ENCODE measurements at regions not wholly inside any gene's neighbourhood (a gene's known extent, or its start where the extent isn't known, plus 50 kb on each side); places are given as distances from the start of the nearest gene placed in this dataset.

DNA sequence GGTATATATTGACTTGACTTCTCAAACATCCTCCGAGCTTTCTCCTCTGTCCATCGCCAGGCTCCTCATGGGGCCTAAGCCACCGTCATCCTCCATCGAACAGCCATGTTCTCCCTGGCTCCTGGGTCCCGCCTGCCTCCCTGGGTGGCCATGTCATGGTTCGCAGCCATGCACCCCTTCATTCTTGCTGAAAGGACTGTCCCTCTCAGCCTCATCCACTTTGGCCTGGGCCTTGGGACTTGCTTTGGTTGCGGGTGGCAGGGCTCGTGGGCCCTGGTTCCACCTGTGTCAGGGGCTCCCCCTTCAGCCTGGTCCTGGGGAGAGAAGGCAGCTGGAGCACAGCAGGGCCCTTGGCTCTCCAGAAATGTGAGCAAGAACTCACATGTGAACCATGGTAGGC, 183.8 kb downstream of the KATNAL1 start:
- Histone ChIP-seq H3K27me3 (ENCODE audit: control insufficient read depth in 1 of 2, insufficient read depth in 1 of 2, low read length in 2 of 2) (no peaks in the 10 kb centered on the region), H2BK15ac (ENCODE audit: low read depth, poor library complexity, severe bottlenecking) (no peak overlapping the region), H3K4me3 (ENCODE audit: insufficient read depth in 1 of 2, low read depth in 1 of 2, low read length in 2 of 2) (no peak overlapping the region), H3K79me1 (replicated peaks; ENCODE audit: low read length, poor library complexity, severe bottlenecking) (no peaks in the 10 kb centered on the region), H4K91ac (ENCODE audit: low read length) (peak overlapping the region; percentile 72), H3K18ac (ENCODE audit: low read depth in 1 of 2, low read length in 2 of 2) (no peak overlapping the region), H2BK120ac (ENCODE audit: low read depth, low read length) (no peak overlapping the region), H3K36me3 (ENCODE audit: control insufficient read depth in 1 of 2, insufficient read depth in 2 of 2, low read depth in 1 of 2, low read length in 2 of 2) (no peaks in the 10 kb centered on the region), H3K23ac (ENCODE audit: low read length in 2 of 2) (no peak overlapping the region), H4K8ac (ENCODE audit: low read length) (no peak overlapping the region), H3K4me2 (ENCODE audit: low read length, poor library complexity, severe bottlenecking) (no peak overlapping the region), H2AK5ac (ENCODE audit: low read length, severe bottlenecking) (no peak overlapping the region), H3K27ac (ENCODE audit: low read length, poor library complexity, severe bottlenecking) (no peak overlapping the region), H2BK5ac (ENCODE audit: low read depth, low read length, poor library complexity, severe bottlenecking) (no peak overlapping the region), H2BK12ac (ENCODE audit: low read length in 2 of 2) (peak overlapping the region in 1 of 2 experiments; percentile 33), H3K4me1 (ENCODE audit: control insufficient read depth, insufficient read depth, low read depth, low read length) (peaks cover 14% of the 10 kb centered on the region), H3K4ac (ENCODE audit: low read depth in 1 of 2, low read length in 2 of 2) (no peak overlapping the region), H3K14ac (ENCODE audit: low read length in 2 of 2) (no peak overlapping the region), H2AFZ (ENCODE audit: low read depth, low read length) (no peak overlapping the region), H3K9ac (ENCODE audit: low read length) (no peak overlapping the region), H3K9me3 (ENCODE audit: control insufficient read depth, low read length) (no peaks in the 10 kb centered on the region)
- DNase-seq, result no peak
- WGBS, result 98% methylated on average over 8 of the region's 8 CpGs

DNA sequence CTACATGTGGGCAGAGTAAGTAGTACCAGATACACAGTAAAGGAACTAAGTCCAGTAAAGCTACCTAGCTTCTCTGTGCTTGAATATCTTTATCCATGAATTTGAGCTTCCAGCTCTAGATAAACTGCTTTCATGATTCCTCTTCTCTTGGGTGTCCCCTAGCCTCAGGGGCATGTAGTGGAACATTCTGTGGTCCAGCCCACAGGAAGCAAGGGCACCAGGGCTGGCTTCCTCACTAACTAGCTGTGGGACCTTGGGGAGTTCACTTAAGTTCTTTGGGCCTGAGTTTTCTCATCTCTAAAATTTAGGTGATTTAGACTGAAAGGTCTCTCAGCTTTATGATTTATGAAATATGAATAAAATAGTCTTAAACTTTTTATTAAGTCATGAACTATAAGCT, 185.7 kb downstream of the KATNAL1 start:
- H3K36me3 ChIP-seq (ENCODE audit: control insufficient read depth in 1 of 2, insufficient read depth in 2 of 2, low read depth in 1 of 2, low read length in 2 of 2), result no peaks in the 10 kb centered on the region
- H2AK5ac ChIP-seq (ENCODE audit: low read length, severe bottlenecking), result no peak overlapping the region
- H3K14ac ChIP-seq (ENCODE audit: low read length in 2 of 2), result no peak overlapping the region
- H3K23ac ChIP-seq (ENCODE audit: low read length in 2 of 2), result no peak overlapping the region
- H2AFZ ChIP-seq (ENCODE audit: low read depth, low read length), result no peak overlapping the region
- H3K27ac ChIP-seq (ENCODE audit: low read length, poor library complexity, severe bottlenecking), result no peak overlapping the region
- H2BK12ac ChIP-seq (ENCODE audit: low read length in 2 of 2), result peak overlapping the region; percentile 25 to 57
- no peak overlapping the region for H3K9ac ChIP-seq (ENCODE audit: low read length)
- peaks cover 6% of the 10 kb centered on the region for H3K4me1 ChIP-seq (ENCODE audit: control insufficient read depth, insufficient read depth, low read depth, low read length)
- H3K4me2 ChIP-seq (ENCODE audit: low read length, poor library complexity, severe bottlenecking), result no peak overlapping the region
- no peak overlapping the region for H3K4ac ChIP-seq (ENCODE audit: low read depth in 1 of 2, low read length in 2 of 2)
- no peak overlapping the region for H4K91ac ChIP-seq (ENCODE audit: low read length)
- no peaks in the 10 kb centered on the region for H3K9me3 ChIP-seq (ENCODE audit: control insufficient read depth, low read length)
- H3K4me3 ChIP-seq (ENCODE audit: insufficient read depth in 1 of 2, low read depth in 1 of 2, low read length in 2 of 2), result no peak overlapping the region
- no peak overlapping the region for H2BK5ac ChIP-seq (ENCODE audit: low read depth, low read length, poor library complexity, severe bottlenecking)
- H3K18ac ChIP-seq (ENCODE audit: low read depth in 1 of 2, low read length in 2 of 2), result no peak overlapping the region
- H2BK15ac ChIP-seq (ENCODE audit: low read depth, poor library complexity, severe bottlenecking), result no peak overlapping the region
- H4K8ac ChIP-seq (ENCODE audit: low read length), result no peak overlapping the region
- H2BK120ac ChIP-seq (ENCODE audit: low read depth, low read length), result peak overlapping the region; percentile 35
- no peaks in the 10 kb centered on the region for H3K27me3 ChIP-seq (ENCODE audit: control insufficient read depth in 1 of 2, insufficient read depth in 1 of 2, low read length in 2 of 2)
- H3K79me1 ChIP-seq (replicated peaks; ENCODE audit: low read length, poor library complexity, severe bottlenecking), result no peaks in the 10 kb centered on the region
- no peak for DNase-seq

DNA sequence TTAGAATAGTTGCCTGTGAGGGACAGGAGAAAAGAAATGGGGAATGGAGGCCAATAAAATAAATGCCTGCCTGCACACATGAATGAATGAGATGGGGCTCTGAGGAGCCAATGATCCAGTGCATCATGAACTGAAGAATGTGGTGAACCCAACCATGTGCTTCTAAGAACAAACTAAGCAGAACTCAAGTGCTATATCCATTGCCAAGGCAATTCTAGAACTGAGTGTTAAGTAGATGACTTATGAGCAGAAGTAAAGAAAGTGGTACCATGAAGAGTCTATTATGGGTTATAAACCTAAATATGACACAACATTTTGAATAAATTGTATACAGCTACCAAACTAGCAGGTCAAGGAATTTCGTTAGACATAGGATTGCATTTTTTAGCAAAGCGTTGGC, 186.1 kb downstream of the KATNAL1 start:
- H4K8ac ChIP-seq (ENCODE audit: low read length), result no peak overlapping the region
- no peaks in the 10 kb centered on the region for H3K9me3 ChIP-seq (ENCODE audit: control insufficient read depth, low read length)
- no peak overlapping the region for H2AK5ac ChIP-seq (ENCODE audit: low read length, severe bottlenecking)
- no peak overlapping the region for H4K91ac ChIP-seq (ENCODE audit: low read length)
- H3K4ac ChIP-seq (ENCODE audit: low read depth in 1 of 2, low read length in 2 of 2), result no peak overlapping the region
- no peak overlapping the region for H3K4me2 ChIP-seq (ENCODE audit: low read length, poor library complexity, severe bottlenecking)
- no peak overlapping the region for H3K18ac ChIP-seq (ENCODE audit: low read depth in 1 of 2, low read length in 2 of 2)
- H2BK15ac ChIP-seq (ENCODE audit: low read depth, poor library complexity, severe bottlenecking), result no peak overlapping the region
- H2BK5ac ChIP-seq (ENCODE audit: low read depth, low read length, poor library complexity, severe bottlenecking), result no peak overlapping the region
- H2AFZ ChIP-seq (ENCODE audit: low read depth, low read length), result no peak overlapping the region
- H3K27me3 ChIP-seq (ENCODE audit: control insufficient read depth in 1 of 2, insufficient read depth in 1 of 2, low read length in 2 of 2), result no peaks in the 10 kb centered on the region
- no peak overlapping the region for H2BK120ac ChIP-seq (ENCODE audit: low read depth, low read length)
- no peak for DNase-seq
- no peak overlapping the region for H3K23ac ChIP-seq (ENCODE audit: low read length in 2 of 2)
- H3K36me3 ChIP-seq (ENCODE audit: control insufficient read depth in 1 of 2, insufficient read depth in 2 of 2, low read depth in 1 of 2, low read length in 2 of 2), result no peaks in the 10 kb centered on the region
- H3K27ac ChIP-seq (ENCODE audit: low read length, poor library complexity, severe bottlenecking), result no peak overlapping the region
- no peak overlapping the region for H3K4me3 ChIP-seq (ENCODE audit: insufficient read depth in 1 of 2, low read depth in 1 of 2, low read length in 2 of 2)
- no peak overlapping the region for H3K14ac ChIP-seq (ENCODE audit: low read length in 2 of 2)
- no peaks in the 10 kb centered on the region for H3K79me1 ChIP-seq (replicated peaks; ENCODE audit: low read length, poor library complexity, severe bottlenecking)
- WGBS, result 90% methylated on average over 2 of the region's 2 CpGs
- H3K9ac ChIP-seq (ENCODE audit: low read length), result no peak overlapping the region
- no peak overlapping the region for H2BK12ac ChIP-seq (ENCODE audit: low read length in 2 of 2)
- H3K4me1 ChIP-seq (ENCODE audit: control insufficient read depth, insufficient read depth, low read depth, low read length), result peaks cover 5% of the 10 kb centered on the region

DNA sequence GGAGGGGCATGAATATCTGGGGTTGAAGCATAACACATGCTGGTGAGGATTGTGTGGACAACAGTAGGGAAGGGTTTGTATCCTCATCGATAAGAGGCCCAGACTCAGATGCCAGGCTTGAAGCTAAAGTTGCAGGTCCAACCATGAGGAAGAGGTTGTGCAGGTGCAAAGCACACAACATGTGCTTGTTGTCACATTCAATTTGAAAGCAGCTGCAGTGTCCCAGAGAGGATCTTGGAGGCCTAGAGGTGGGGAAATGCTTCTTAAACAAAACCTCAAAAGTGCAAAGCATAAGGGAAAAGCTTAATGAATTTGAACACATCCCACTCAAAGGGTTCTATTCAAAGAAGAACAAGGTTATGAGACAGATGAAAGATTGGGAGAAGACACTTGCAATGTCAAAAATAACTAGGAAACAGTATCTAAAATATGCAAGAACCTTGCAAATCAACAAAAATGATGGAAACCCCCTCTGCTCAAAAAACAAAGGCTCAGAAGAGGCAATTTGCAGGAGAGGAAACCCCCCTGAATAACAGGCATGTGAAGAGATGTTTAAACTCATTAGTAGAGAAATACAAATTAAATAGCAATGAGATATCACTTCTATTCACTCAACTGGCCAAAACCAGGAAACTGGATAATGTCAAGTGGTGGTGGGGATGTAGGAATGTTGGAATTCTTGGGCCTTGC, 187.1 kb downstream of the KATNAL1 start:
- no peak for DNase-seq
- H3K4me2 ChIP-seq (ENCODE audit: low read length, poor library complexity, severe bottlenecking), result no peak overlapping the region
- no peaks in the 10 kb centered on the region for H3K9me3 ChIP-seq (ENCODE audit: control insufficient read depth, low read length)

More for the DNA sequence above, 187.1 kb downstream of the KATNAL1 start:
- H4K91ac ChIP-seq (ENCODE audit: low read length), result peak overlapping the region; percentile 25
- H2BK120ac ChIP-seq (ENCODE audit: low read depth, low read length), result no peak overlapping the region
- peak overlapping the region; percentile 41 for H4K8ac ChIP-seq (ENCODE audit: low read length)
- H3K18ac ChIP-seq (ENCODE audit: low read depth in 1 of 2, low read length in 2 of 2), result peak overlapping the region in 1 of 2 experiments; percentile 73
- peak overlapping the region; percentile 32 to 63 for H2BK12ac ChIP-seq (ENCODE audit: low read length in 2 of 2)
- H2BK5ac ChIP-seq (ENCODE audit: low read depth, low read length, poor library complexity, severe bottlenecking), result no peak overlapping the region
- no peak overlapping the region for H3K14ac ChIP-seq (ENCODE audit: low read length in 2 of 2)
- no peak overlapping the region for H2AFZ ChIP-seq (ENCODE audit: low read depth, low read length)
- H2BK15ac ChIP-seq (ENCODE audit: low read depth, poor library complexity, severe bottlenecking), result peak overlapping the region; percentile 13
- H2AK5ac ChIP-seq (ENCODE audit: low read length, severe bottlenecking), result no peak overlapping the region
- no peaks in the 10 kb centered on the region for H3K36me3 ChIP-seq (ENCODE audit: control insufficient read depth in 1 of 2, insufficient read depth in 2 of 2, low read depth in 1 of 2, low read length in 2 of 2)
- H3K4ac ChIP-seq (ENCODE audit: low read depth in 1 of 2, low read length in 2 of 2), result no peak overlapping the region
- peaks cover 4% of the 10 kb centered on the region for H3K4me1 ChIP-seq (ENCODE audit: control insufficient read depth, insufficient read depth, low read depth, low read length)
- peak overlapping the region in 1 of 2 experiments; percentile 25 for H3K4me3 ChIP-seq (ENCODE audit: insufficient read depth in 1 of 2, low read depth in 1 of 2, low read length in 2 of 2)
- 85% methylated on average over 1 of the region's 1 CpG for WGBS
- peak overlapping the region; percentile 64 for H3K9ac ChIP-seq (ENCODE audit: low read length)
- H3K27me3 ChIP-seq (ENCODE audit: control insufficient read depth in 1 of 2, insufficient read depth in 1 of 2, low read length in 2 of 2), result no peaks in the 10 kb centered on the region
- H3K79me1 ChIP-seq (replicated peaks; ENCODE audit: low read length, poor library complexity, severe bottlenecking), result no peaks in the 10 kb centered on the region
- peak overlapping the region; percentile 83 for H3K27ac ChIP-seq (ENCODE audit: low read length, poor library complexity, severe bottlenecking)
- no peak overlapping the region for H3K23ac ChIP-seq (ENCODE audit: low read length in 2 of 2)

All from mesenchymal stem cell (in vitro differentiated cells and primary cell).